ENCODE measurements at regions not wholly inside any gene's neighbourhood (a gene's known extent, or its start where the extent isn't known, plus 50 kb on each side); places are given as distances from the start of the nearest gene placed in this dataset.

- CTCF ChIA-PET = no interaction called here
- Histone ChIP-seq H3K36me3 (ENCODE audit: insufficient read depth, low read length) (no peaks in the 10 kb centered on the region), H3K4me3 (ENCODE audit: low read length) (no peak overlapping the region), H3K27me3 (ENCODE audit: control insufficient read depth in 1 of 2, insufficient read depth in 2 of 2, low read length in 2 of 2) (no peaks in the 10 kb centered on the region), H3K9me3 (ENCODE audit: control insufficient read depth in 1 of 2, insufficient read depth in 1 of 2, low read length in 2 of 2) (no peaks in the 10 kb centered on the region), H3K27ac (ENCODE audit: low read depth in 1 of 2, low read length in 2 of 2) (no peak overlapping the region), H3K4me1 (ENCODE audit: insufficient read depth, low read length) (no peaks in the 10 kb centered on the region)
- TF ChIP-seq, protein P1, sequence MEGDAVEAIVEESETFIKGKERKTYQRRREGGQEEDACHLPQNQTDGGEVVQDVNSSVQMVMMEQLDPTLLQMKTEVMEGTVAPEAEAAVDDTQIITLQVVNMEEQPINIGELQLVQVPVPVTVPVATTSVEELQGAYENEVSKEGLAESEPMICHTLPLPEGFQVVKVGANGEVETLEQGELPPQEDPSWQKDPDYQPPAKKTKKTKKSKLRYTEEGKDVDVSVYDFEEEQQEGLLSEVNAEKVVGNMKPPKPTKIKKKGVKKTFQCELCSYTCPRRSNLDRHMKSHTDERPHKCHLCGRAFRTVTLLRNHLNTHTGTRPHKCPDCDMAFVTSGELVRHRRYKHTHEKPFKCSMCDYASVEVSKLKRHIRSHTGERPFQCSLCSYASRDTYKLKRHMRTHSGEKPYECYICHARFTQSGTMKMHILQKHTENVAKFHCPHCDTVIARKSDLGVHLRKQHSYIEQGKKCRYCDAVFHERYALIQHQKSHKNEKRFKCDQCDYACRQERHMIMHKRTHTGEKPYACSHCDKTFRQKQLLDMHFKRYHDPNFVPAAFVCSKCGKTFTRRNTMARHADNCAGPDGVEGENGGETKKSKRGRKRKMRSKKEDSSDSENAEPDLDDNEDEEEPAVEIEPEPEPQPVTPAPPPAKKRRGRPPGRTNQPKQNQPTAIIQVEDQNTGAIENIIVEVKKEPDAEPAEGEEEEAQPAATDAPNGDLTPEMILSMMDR (IDR thresholded peaks at IDR 0.05) = no peak
- Mint-ChIP-seq H3K4me3 (no peak overlapping the region), H3K27me3 (no peaks in the 10 kb centered on the region), H3K4me1 (ENCODE audit: low read depth) (no peaks in the 10 kb centered on the region), H3K9me3 (no peaks in the 10 kb centered on the region), H3K27ac (no peak overlapping the region), H3K36me3 (ENCODE audit: low read depth) (no peaks in the 10 kb centered on the region)
- DNase-seq (peak in 1 of 14 experiments; percentile 3), ATAC-seq (ENCODE audit: poor library complexity) (no peak)
- POLR2A ChIA-PET = no interaction called here
- intact Hi-C loops (cut with DNase I, micrococcal nuclease) = no loop called here
These were observed 249.7 kb upstream of the NREP start for GRCh38 chr5:112006721-112007120.

- intact Hi-C loops (cut with DNase I, micrococcal nuclease) = no loop called here
- no peaks in the 10 kb centered on the region for H3K4me1 Mint-ChIP-seq (ENCODE audit: low read depth)
These were observed 248.6 kb upstream of the NREP start for GRCh38 chr5:112005623-112005930.

GRCh38 chr5:112004867-112005622 is 248.1 kb upstream of the NREP start:
- POLR2A ChIA-PET = no interaction called here
- H3K27me3 Mint-ChIP-seq = no peaks in the 10 kb centered on the region
- no peaks in the 10 kb centered on the region for H3K9me3 ChIP-seq (ENCODE audit: control insufficient read depth in 1 of 2, insufficient read depth in 1 of 2, low read length in 2 of 2)

More at GRCh38 chr5:112005623-112005930, 248.6 kb upstream of the NREP start:
- no peaks in the 10 kb centered on the region for H3K27me3 ChIP-seq (ENCODE audit: control insufficient read depth in 1 of 2, insufficient read depth in 2 of 2, low read length in 2 of 2)
- H3K4me3 ChIP-seq (ENCODE audit: low read length) = no peak overlapping the region
- DNase-seq = no peak
- H3K27ac Mint-ChIP-seq = no peak overlapping the region
- no peaks in the 10 kb centered on the region for H3K27me3 Mint-ChIP-seq
- ATAC-seq (ENCODE audit: poor library complexity) = no peak
- H3K36me3 ChIP-seq (ENCODE audit: insufficient read depth, low read length) = no peaks in the 10 kb centered on the region
- no peak overlapping the region for H3K27ac ChIP-seq (ENCODE audit: low read depth in 1 of 2, low read length in 2 of 2)
- TF ChIP-seq, protein P1 (IDR thresholded peaks at IDR 0.05) = no peak
- no peaks in the 10 kb centered on the region for H3K9me3 Mint-ChIP-seq
- no peaks in the 10 kb centered on the region for H3K4me1 ChIP-seq (ENCODE audit: insufficient read depth, low read length)
- CTCF ChIA-PET = no interaction called here
- POLR2A ChIA-PET = no interaction called here
- no peaks in the 10 kb centered on the region for H3K9me3 ChIP-seq (ENCODE audit: control insufficient read depth in 1 of 2, insufficient read depth in 1 of 2, low read length in 2 of 2)
- H3K36me3 Mint-ChIP-seq (ENCODE audit: low read depth) = no peaks in the 10 kb centered on the region
- H3K4me3 Mint-ChIP-seq = no peak overlapping the region

More at GRCh38 chr5:112004867-112005622, 248.1 kb upstream of the NREP start:
- CTCF ChIA-PET = no interaction called here
- TF ChIP-seq, protein P1 (IDR thresholded peaks at IDR 0.05) = no peak
- Histone ChIP-seq H3K36me3 (ENCODE audit: insufficient read depth, low read length) (no peaks in the 10 kb centered on the region), H3K4me1 (ENCODE audit: insufficient read depth, low read length) (no peaks in the 10 kb centered on the region), H3K27me3 (ENCODE audit: control insufficient read depth in 1 of 2, insufficient read depth in 2 of 2, low read length in 2 of 2) (no peaks in the 10 kb centered on the region), H3K4me3 (ENCODE audit: low read length) (no peak overlapping the region), H3K27ac (ENCODE audit: low read depth in 1 of 2, low read length in 2 of 2) (no peak overlapping the region)
- ATAC-seq (ENCODE audit: poor library complexity) (no peak), DNase-seq (no peak)
- no peak overlapping the region for H3K27ac Mint-ChIP-seq
- H3K4me3 Mint-ChIP-seq = no peak overlapping the region
- no peaks in the 10 kb centered on the region for H3K4me1 Mint-ChIP-seq (ENCODE audit: low read depth)
- no peaks in the 10 kb centered on the region for H3K36me3 Mint-ChIP-seq (ENCODE audit: low read depth)
- intact Hi-C loops (cut with DNase I, micrococcal nuclease) = no loop called here
- H3K9me3 Mint-ChIP-seq = no peaks in the 10 kb centered on the region

Measured in CD4-positive, alpha-beta T cell (primary cell).